Mammary epithelial cell (primary cell): ENCODE measurements at regions not wholly inside any gene's neighbourhood (a gene's known extent, or its start where the extent isn't known, plus 50 kb on each side); places are given as distances from the start of the nearest gene placed in this dataset.

ENCODE experiments used
- EZH2 ChIP-seq: IDR thresholded peaks from 2 replicates; pipeline ENCODE4 v1.6.1; 2012; ENCODE audit warnings: low read length, inconsistent platforms, borderline replicate concordance
- TF ChIP-seq, protein P1 (sequence below), 2 donors: IDR thresholded peaks in 1 of 2; conservative IDR thresholded peaks in 1 of 2; 2 replicates each; pipeline ENCODE4 v1.5.1; 2011 to 2012; ENCODE audit warnings: inconsistent platforms in 2 of 2, low read length in 2 of 2, mild to moderate bottlenecking in 2 of 2, control low read depth in 1 of 2, low read depth in 1 of 2; ENCODE audit not compliant: insufficient read depth in 1 of 2; ENCODE audit errors: extremely low read depth in 1 of 2

DNA sequence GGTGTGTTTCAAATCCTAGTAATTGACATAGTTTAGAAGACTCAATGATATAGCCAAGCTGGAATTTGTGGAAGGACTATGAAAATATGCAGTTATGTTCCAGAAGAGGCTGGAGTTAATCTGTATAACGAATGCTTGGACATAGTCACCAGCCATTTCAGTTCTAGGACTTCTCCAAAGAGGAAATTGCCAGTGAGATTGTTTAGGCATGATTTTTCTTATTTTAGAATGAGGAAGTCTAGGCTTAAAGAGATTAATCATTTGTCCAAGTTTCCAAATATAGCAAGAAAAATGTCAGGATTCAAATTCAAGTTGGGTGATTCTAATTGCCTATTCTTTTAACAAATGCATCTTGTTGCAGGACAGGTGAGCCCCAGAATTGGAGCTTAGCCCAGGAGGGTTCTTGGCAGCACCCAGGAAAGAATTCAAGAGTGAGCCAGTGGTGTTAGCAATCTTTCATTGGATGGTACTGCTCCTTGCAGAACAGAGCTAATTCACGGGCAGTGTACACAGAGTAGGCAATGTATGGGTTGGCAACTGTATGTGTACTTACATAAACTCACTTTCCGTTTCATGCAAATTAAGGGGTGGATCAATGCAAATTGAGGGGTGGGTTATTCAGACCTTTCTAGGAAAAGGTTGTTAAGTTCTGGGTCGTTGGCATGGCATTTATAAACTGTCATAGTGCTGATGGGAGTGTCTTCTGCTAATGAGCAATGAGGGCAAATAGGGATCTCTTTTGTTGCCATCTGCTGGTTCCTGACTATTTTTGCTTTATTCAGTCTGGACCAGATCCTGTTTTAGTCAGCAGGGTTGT is 763.1 kb upstream of the SLITRK1 start:
- TF ChIP-seq, protein P1, sequence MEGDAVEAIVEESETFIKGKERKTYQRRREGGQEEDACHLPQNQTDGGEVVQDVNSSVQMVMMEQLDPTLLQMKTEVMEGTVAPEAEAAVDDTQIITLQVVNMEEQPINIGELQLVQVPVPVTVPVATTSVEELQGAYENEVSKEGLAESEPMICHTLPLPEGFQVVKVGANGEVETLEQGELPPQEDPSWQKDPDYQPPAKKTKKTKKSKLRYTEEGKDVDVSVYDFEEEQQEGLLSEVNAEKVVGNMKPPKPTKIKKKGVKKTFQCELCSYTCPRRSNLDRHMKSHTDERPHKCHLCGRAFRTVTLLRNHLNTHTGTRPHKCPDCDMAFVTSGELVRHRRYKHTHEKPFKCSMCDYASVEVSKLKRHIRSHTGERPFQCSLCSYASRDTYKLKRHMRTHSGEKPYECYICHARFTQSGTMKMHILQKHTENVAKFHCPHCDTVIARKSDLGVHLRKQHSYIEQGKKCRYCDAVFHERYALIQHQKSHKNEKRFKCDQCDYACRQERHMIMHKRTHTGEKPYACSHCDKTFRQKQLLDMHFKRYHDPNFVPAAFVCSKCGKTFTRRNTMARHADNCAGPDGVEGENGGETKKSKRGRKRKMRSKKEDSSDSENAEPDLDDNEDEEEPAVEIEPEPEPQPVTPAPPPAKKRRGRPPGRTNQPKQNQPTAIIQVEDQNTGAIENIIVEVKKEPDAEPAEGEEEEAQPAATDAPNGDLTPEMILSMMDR (conservative IDR thresholded peaks at IDR 0.05 in 1 of 2, IDR thresholded peaks at IDR 0.05 in 1 of 2; ENCODE audit: extremely low read depth in 1 of 2, insufficient read depth in 1 of 2, low read depth in 1 of 2, low read length in 2 of 2), result peak in 1 of 2 donors; percentile 25
- no peak for TF ChIP-seq EZH2
